ENCODE measurements at regions not wholly inside any gene's neighbourhood (a gene's known extent, or its start where the extent isn't known, plus 50 kb on each side); places are given as distances from the start of the nearest gene placed in this dataset.

DNA sequence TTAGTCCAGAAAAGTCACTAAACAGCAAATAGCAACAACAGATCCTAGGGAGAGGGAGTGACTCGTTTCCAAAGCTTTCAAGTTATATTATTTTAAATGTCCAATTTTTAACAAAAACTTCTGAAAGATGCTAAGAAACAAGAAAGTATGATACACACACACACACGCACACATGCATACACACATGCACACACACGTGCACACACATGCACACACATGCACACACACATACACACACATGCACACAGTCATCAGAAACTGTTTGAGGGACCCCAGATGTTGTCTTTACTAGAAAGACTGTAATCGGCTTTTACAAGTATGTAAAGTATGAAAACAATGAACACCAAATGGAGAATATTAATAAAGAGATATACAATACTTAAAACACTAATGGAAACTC is 825.4 kb downstream of the UQCRFS1 start:
- H3K9me3 ChIP-seq: no peaks in the 10 kb centered on the region
- intact Hi-C loops (cut with DNase I): no loop called here
- no peaks in the 10 kb centered on the region for H3K36me3 ChIP-seq
- no peak for DNase-seq
- no peak overlapping the region for H3K4me3 ChIP-seq
- H3K27ac ChIP-seq: no peak overlapping the region
- 63 to 69% (median 67%) methylated on average over 4 of the region's 4 CpGs for whole genome bisulfite sequencing, 4 donors
- TF ChIP-seq, protein P1, sequence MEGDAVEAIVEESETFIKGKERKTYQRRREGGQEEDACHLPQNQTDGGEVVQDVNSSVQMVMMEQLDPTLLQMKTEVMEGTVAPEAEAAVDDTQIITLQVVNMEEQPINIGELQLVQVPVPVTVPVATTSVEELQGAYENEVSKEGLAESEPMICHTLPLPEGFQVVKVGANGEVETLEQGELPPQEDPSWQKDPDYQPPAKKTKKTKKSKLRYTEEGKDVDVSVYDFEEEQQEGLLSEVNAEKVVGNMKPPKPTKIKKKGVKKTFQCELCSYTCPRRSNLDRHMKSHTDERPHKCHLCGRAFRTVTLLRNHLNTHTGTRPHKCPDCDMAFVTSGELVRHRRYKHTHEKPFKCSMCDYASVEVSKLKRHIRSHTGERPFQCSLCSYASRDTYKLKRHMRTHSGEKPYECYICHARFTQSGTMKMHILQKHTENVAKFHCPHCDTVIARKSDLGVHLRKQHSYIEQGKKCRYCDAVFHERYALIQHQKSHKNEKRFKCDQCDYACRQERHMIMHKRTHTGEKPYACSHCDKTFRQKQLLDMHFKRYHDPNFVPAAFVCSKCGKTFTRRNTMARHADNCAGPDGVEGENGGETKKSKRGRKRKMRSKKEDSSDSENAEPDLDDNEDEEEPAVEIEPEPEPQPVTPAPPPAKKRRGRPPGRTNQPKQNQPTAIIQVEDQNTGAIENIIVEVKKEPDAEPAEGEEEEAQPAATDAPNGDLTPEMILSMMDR (IDR thresholded peaks at IDR 0.05): no peak
- no peak for TF ChIP-seq POLR2A (IDR thresholded peaks at IDR 0.05)
- H3K4me1 ChIP-seq: no peaks in the 10 kb centered on the region
- ATAC-seq: no peak
- peaks cover 0 to 13% (median 0%) of the 10 kb centered on the region in 9 donors for H3K27me3 ChIP-seq

DNA sequence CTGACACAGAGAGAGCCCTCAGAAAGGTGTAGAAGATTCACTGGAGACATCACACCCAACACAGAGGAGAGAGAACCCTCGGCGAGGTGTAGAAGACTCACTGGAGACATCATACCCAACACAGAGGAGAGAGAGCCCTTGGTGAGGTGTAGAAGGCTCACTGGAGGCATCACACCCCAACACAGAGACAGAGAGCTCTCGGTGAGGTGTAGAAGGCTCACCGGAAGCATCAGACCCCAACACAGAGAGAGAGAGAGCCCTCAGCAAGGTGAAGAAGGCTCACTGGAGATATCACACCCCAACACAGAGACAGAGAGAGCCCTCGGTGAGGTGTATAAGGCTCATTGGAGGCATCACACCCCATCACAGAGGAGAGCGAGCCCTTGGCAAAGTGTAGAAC is 826.5 kb downstream of the UQCRFS1 start:
- TF ChIP-seq, protein P1 (IDR thresholded peaks at IDR 0.05): no peak
- TF ChIP-seq POLR2A (IDR thresholded peaks at IDR 0.05): no peak
- H3K9me3 ChIP-seq: no peaks in the 10 kb centered on the region
- H3K4me3 ChIP-seq: no peak overlapping the region
- H3K27ac ChIP-seq: no peak overlapping the region
- no peaks in the 10 kb centered on the region for H3K4me1 ChIP-seq
- H3K36me3 ChIP-seq: no peaks in the 10 kb centered on the region
- 73 to 87% (median 76%) methylated on average over 6 of the region's 6 CpGs for WGBS, 4 donors
- ATAC-seq (no peak), DNase-seq (no peak)
- H3K27me3 ChIP-seq: peaks cover 0 to 13% (median 0%) of the 10 kb centered on the region in 9 donors
- intact Hi-C loops (cut with DNase I): no loop called here

DNA sequence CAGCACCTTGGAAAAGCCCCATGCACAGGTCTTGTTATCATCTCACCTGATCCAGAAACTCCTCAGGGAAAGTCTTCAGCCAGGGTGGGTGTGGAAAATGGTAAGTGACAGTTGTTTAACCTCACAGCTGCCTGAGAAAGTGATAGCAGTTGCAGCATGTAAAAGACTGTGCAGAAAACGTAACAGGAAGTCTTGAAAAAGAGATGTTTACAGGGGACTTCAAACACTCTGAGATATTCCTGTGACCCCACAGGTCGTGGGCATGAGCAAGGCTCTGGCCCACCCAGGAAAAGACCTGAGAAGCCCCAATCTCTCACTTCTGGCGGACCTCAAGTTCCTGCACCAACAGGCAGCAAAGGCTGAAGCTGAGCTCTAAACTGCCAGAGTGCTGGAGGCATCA is 826.9 kb downstream of the UQCRFS1 start:
- no peak for ATAC-seq
- WGBS, 4 donors: 13 to 29% (median 26%) methylated on average over 3 of the region's 3 CpGs
- H3K27me3 ChIP-seq: peaks cover 0 to 13% (median 0%) of the 10 kb centered on the region in 9 donors

DNA sequence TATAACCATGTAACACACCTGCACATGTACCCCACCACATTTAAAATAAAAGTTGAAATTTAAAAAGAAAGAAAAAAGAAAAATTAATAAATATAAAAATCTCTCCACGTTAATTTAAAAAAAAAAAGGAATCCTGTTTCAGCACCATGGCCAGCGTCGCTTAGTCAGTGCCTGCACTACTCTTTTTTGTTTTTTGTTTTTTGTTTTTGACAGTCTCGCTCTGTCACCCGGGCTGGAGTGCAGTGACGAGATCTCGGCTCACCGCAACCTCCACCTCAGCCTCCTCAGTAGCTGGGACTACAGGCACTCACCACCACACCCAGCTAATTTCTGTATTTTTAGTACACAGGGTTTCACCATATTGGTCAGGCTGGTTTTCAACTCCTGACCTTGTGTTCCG is 835.9 kb downstream of the UQCRFS1 start:
- Histone ChIP-seq H3K4me3 (no peak overlapping the region), H3K9me3 (no peaks in the 10 kb centered on the region), H3K27me3 (peaks cover 0 to 6% (median 0%) of the 10 kb centered on the region in 9 donors), H3K4me1 (no peaks in the 10 kb centered on the region), H3K27ac (no peak overlapping the region), H3K36me3 (no peaks in the 10 kb centered on the region)
- ATAC-seq (no peak), DNase-seq (no peak)
- TF ChIP-seq, protein P1 (IDR thresholded peaks at IDR 0.05): no peak
- no peak for TF ChIP-seq POLR2A (IDR thresholded peaks at IDR 0.05)
- WGBS, 4 donors: 34 to 45% (median 38%) methylated on average over 9 of the region's 9 CpGs
- intact Hi-C loops (cut with DNase I): no loop called here

More for the DNA sequence above, 826.9 kb downstream of the UQCRFS1 start:
- Histone ChIP-seq H3K36me3 (no peaks in the 10 kb centered on the region), H3K4me3 (no peak overlapping the region), H3K4me1 (no peaks in the 10 kb centered on the region), H3K9me3 (no peaks in the 10 kb centered on the region), H3K27ac (no peak overlapping the region)
- TF ChIP-seq, protein P1 (IDR thresholded peaks at IDR 0.05): no peak
- no peak for TF ChIP-seq POLR2A (IDR thresholded peaks at IDR 0.05)
- intact Hi-C loops (cut with DNase I): no loop called here
- DNase-seq: no peak

Measured in heart left ventricle (tissue), 16 donors.